CD4-positive, alpha-beta T cell (primary cell): ENCODE measurements at regions not wholly inside any gene's neighbourhood (a gene's known extent, or its start where the extent isn't known, plus 50 kb on each side); places are given as distances from the start of the nearest gene placed in this dataset.

Source experiments
- ATAC-seq: fragments of 200-7000 bp; cut with Tn5 transposase; one replicate; pipeline ENCODE4 v1.10.0; 2022; ENCODE audit warnings: mild to moderate bottlenecking; ENCODE audit not compliant: poor library complexity
- CTCF ChIA-PET: fragments of 350-600 bp; sonication (Branson Sonifier 250); formaldehyde crosslinking; loops from one replicate; lab custom pipeline; 2021; ENCODE audit warnings: antibody characterized with exemption, inconsistent platforms; lab: Charles Lee
- POLR2A ChIA-PET: fragments of 350-600 bp; sonication (Branson Sonifier 250); formaldehyde crosslinking; loops from one replicate; lab custom pipeline; 2021; ENCODE audit warnings: antibody characterized with exemption, inconsistent platforms; lab: Charles Lee
- DNase-seq, 14 experiments: peaks; one replicate each; pipeline ENCODE4 v3.0.0-alpha.2; 2013 to 2020; ENCODE audit warnings: mixed read lengths in 2 of 14
- H3K27ac ChIP-seq, 2 donors: one replicate each; pipeline versions ENCODE4 v1.5.1 to v1.7.0; 2013; ENCODE audit warnings: low read length in 2 of 2, low read depth in 1 of 2, mild to moderate bottlenecking in 1 of 2
- H3K27me3 ChIP-seq, 2 experiments: 1 replicate in 1 of 2; 2 replicates in 1 of 2; pipeline versions ENCODE4 v1.6.1 to v1.7.0; 2013; ENCODE audit warnings: low read length in 2 of 2, control low read depth in 1 of 2, mild to moderate bottlenecking in 1 of 2, moderate library complexity in 1 of 2; ENCODE audit not compliant: insufficient read depth in 2 of 2, control insufficient read depth in 1 of 2
- H3K36me3 ChIP-seq: one replicate; pipeline ENCODE4 v1.6.1; 2013; ENCODE audit warnings: low read length, control low read depth; ENCODE audit not compliant: insufficient read depth
- H3K4me1 ChIP-seq: one replicate; pipeline ENCODE4 v1.6.1; 2013; ENCODE audit warnings: low read length, control low read depth; ENCODE audit not compliant: insufficient read depth
- H3K4me3 ChIP-seq: one replicate; pipeline ENCODE4 v1.5.1; 2013; ENCODE audit warnings: mild to moderate bottlenecking, low read length, moderate library complexity
- H3K9me3 ChIP-seq, 2 experiments: 1 replicate in 1 of 2; 2 replicates in 1 of 2; pipeline versions ENCODE4 v1.6.1 to v1.7.0; 2013; ENCODE audit warnings: low read length in 2 of 2, mild to moderate bottlenecking in 2 of 2, control low read depth in 1 of 2, moderate library complexity in 1 of 2; ENCODE audit not compliant: control insufficient read depth in 1 of 2, insufficient read depth in 1 of 2
- H3K27ac Mint-ChIP-seq: one replicate; pipeline ENCODE4 v1.8.0; 2020; ENCODE audit warnings: mixed read lengths
- H3K27me3 Mint-ChIP-seq: one replicate; pipeline ENCODE4 v1.8.0; 2021; ENCODE audit warnings: mixed read lengths
- H3K36me3 Mint-ChIP-seq: one replicate; pipeline ENCODE4 v1.8.0; 2021; ENCODE audit warnings: low read depth, mixed read lengths
- H3K4me1 Mint-ChIP-seq: one replicate; pipeline ENCODE4 v1.8.0; 2021; ENCODE audit warnings: low read depth, mixed read lengths
- H3K4me3 Mint-ChIP-seq: one replicate; pipeline ENCODE4 v1.8.0; 2020; ENCODE audit warnings: mild to moderate bottlenecking, mixed read lengths
- H3K9me3 Mint-ChIP-seq: one replicate; pipeline ENCODE4 v1.8.0; 2020; ENCODE audit warnings: mixed read lengths
- CTCF ChIP-seq: fragments of 200-600 bp; IDR thresholded peaks from one replicate; pipeline ENCODE4 v1.8.0; 2022; ENCODE audit warnings: antibody characterized with exemption, mild to moderate bottlenecking
- intact Hi-C, 2 experiments: fragments of 100-400 bp; cut with DNase I in 1 of 2; cut with micrococcal nuclease in 1 of 2; formaldehyde crosslinking; loops; one replicate each; pipeline versions ENCODE4 v1.15.1 to v1.9.0; 2023 to 2025; cut with DNase I, micrococcal nuclease

- H3K4me1 ChIP-seq = peaks cover 6% of the 10 kb centered on the region
- Mint-ChIP-seq H3K27ac (no peak overlapping the region), H3K9me3 (no peaks in the 10 kb centered on the region), H3K4me3 (no peak overlapping the region), H3K27me3 (no peaks in the 10 kb centered on the region), H3K4me1 (peaks cover 8% of the 10 kb centered on the region), H3K36me3 (no peaks in the 10 kb centered on the region)
- CTCF ChIA-PET = no interaction called here
- H3K9me3 ChIP-seq = peaks cover 0 to 6% of the 10 kb centered on the region in 2 experiments
- DNase-seq (no peak), ATAC-seq (no peak)
- H3K36me3 ChIP-seq = no peaks in the 10 kb centered on the region
- TF ChIP-seq CTCF = no peak
- H3K4me3 ChIP-seq = no peak overlapping the region
- no peaks in the 10 kb centered on the region for H3K27me3 ChIP-seq
- intact Hi-C loops = no loop called here
- POLR2A ChIA-PET = no interaction called here
- H3K27ac ChIP-seq = no peak overlapping the region
These were observed 69.7 kb upstream of the TNS3 start for GRCh38 chr7:47651355-47652317.

GRCh38 chr7:47649919-47650318, 68.0 kb upstream of the TNS3 start:
- no peak for ATAC-seq
- H3K27me3 ChIP-seq = no peaks in the 10 kb centered on the region
- ChIA-PET POLR2A (no interaction called here), CTCF (no interaction called here)
- H3K36me3 Mint-ChIP-seq = no peaks in the 10 kb centered on the region
- intact Hi-C loops = no loop called here
- H3K9me3 ChIP-seq = peaks cover 0 to 10% of the 10 kb centered on the region in 2 experiments
- no peaks in the 10 kb centered on the region for H3K9me3 Mint-ChIP-seq
- no peak overlapping the region for H3K4me3 Mint-ChIP-seq
- DNase-seq = no peak
- no peaks in the 10 kb centered on the region for H3K27me3 Mint-ChIP-seq
- peaks cover 6% of the 10 kb centered on the region for H3K4me1 ChIP-seq
- no peak overlapping the region for H3K4me3 ChIP-seq
- no peak for TF ChIP-seq CTCF
- H3K4me1 Mint-ChIP-seq = peaks cover 8% of the 10 kb centered on the region
- H3K36me3 ChIP-seq = no peaks in the 10 kb centered on the region
- H3K27ac Mint-ChIP-seq = no peak overlapping the region
- no peak overlapping the region for H3K27ac ChIP-seq

DNA sequence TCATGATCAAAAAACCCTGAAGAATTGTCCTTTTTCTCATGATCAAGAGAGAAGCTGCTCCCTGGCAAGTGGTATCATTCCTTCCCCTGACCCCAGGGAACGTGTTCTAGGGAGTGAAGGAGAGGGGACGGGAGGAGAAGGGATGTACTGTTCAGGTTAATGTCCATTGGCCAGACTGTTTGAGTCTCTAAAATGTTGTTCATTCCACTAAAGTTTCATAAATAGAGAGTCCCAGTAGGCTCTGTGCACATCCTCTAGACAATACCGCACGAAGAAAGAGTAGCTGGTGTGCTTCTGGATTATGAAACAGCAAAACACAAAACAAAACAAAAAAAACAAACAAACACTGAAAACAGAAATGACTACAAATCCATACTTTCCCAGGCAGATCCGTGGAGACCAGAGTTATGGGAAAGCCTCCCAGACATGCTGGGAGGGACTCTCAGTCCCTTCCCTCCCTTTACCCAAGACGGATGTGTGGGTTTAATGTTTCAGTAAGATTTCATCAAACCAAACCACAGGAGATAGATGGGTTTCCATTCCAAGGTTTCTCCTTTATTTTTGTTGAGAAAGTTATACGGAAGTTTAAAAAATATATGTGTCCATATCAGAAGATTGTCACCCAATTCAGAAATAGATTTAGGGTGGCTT, 66.5 kb upstream of the TNS3 start:
- Histone ChIP-seq H3K9me3 (peaks cover 0 to 16% of the 10 kb centered on the region in 2 experiments), H3K4me1 (peaks cover 6% of the 10 kb centered on the region), H3K36me3 (no peaks in the 10 kb centered on the region), H3K27ac (no peak overlapping the region), H3K4me3 (no peak overlapping the region), H3K27me3 (no peaks in the 10 kb centered on the region)
- DNase-seq (no peak), ATAC-seq (no peak)
- Mint-ChIP-seq H3K9me3 (peaks cover 4% of the 10 kb centered on the region), H3K4me3 (no peak overlapping the region), H3K27ac (no peak overlapping the region), H3K27me3 (no peaks in the 10 kb centered on the region), H3K36me3 (no peaks in the 10 kb centered on the region), H3K4me1 (peaks cover 8% of the 10 kb centered on the region)
- ChIA-PET POLR2A (no interaction called here), CTCF (no interaction called here)
- no peak for TF ChIP-seq CTCF
- intact Hi-C loops = no loop called here
